ENCODE measurements at regions not wholly inside any gene's neighbourhood (a gene's known extent, or its start where the extent isn't known, plus 50 kb on each side); places are given as distances from the start of the nearest gene placed in this dataset.
A peak's percentile ranks its signal among the peaks of the same experiment; 100 is the strongest.

GRCh38 chrX:74251006-74251930 is 52.7 kb upstream of the ZCCHC13 start:
- no peak overlapping the region for H3K4me3 ChIP-seq
- no peaks in the 10 kb centered on the region for H3K27me3 ChIP-seq
- DNase-seq (ENCODE audit: low spot score) = no peak
- peaks cover 0 to 8% of the 10 kb centered on the region in 2 donors for H3K4me1 ChIP-seq
- no peak for TF ChIP-seq CTCF (IDR thresholded peaks at IDR 0.05)
- H3K9me3 ChIP-seq = no peaks in the 10 kb centered on the region
- peaks cover 6% of the 10 kb centered on the region for H3K36me3 ChIP-seq
- peak overlapping the region; percentile 33 to 41 for H3K27ac ChIP-seq

- Histone ChIP-seq H3K36me3 (peaks cover 6% of the 10 kb centered on the region), H3K9me3 (no peaks in the 10 kb centered on the region), H3K4me1 (peaks cover 0 to 8% of the 10 kb centered on the region in 2 donors), H3K27ac (peak overlapping the region in 1 of 2 donors; percentile 33), H3K27me3 (no peaks in the 10 kb centered on the region), H3K4me3 (no peak overlapping the region)
- no peak for DNase-seq (ENCODE audit: low spot score)
- TF ChIP-seq CTCF (IDR thresholded peaks at IDR 0.05) = no peak
Measured at GRCh38 chrX:74250574-74250973, 53.4 kb upstream of the ZCCHC13 start.

- TF ChIP-seq CTCF (IDR thresholded peaks at IDR 0.05) = no peak
- Histone ChIP-seq H3K4me3 (no peak overlapping the region), H3K27ac (peak overlapping the region; percentile 33 to 53), H3K4me1 (peaks cover 0 to 8% of the 10 kb centered on the region in 2 donors), H3K36me3 (peaks cover 2% of the 10 kb centered on the region), H3K9me3 (no peaks in the 10 kb centered on the region), H3K27me3 (no peaks in the 10 kb centered on the region)
- no peak for DNase-seq (ENCODE audit: low spot score)
Measured at GRCh38 chrX:74249963-74250362, 54.0 kb upstream of the ZCCHC13 start.

- H3K27ac ChIP-seq = peak overlapping the region in 1 of 2 donors; percentile 42
- H3K9me3 ChIP-seq = no peaks in the 10 kb centered on the region
- no peak for DNase-seq (ENCODE audit: low spot score)
- no peaks in the 10 kb centered on the region for H3K27me3 ChIP-seq
- no peak overlapping the region for H3K4me3 ChIP-seq
- peaks cover 0 to 8% of the 10 kb centered on the region in 2 donors for H3K4me1 ChIP-seq
- no peaks in the 10 kb centered on the region for H3K36me3 ChIP-seq
- TF ChIP-seq CTCF (IDR thresholded peaks at IDR 0.05) = no peak
Measured at GRCh38 chrX:74248889-74249288, 55.1 kb upstream of the ZCCHC13 start.

- no peak for TF ChIP-seq CTCF (IDR thresholded peaks at IDR 0.05)
- Histone ChIP-seq H3K27me3 (no peaks in the 10 kb centered on the region), H3K4me1 (peaks cover 0 to 11% of the 10 kb centered on the region in 2 donors), H3K9me3 (no peaks in the 10 kb centered on the region), H3K36me3 (no peaks in the 10 kb centered on the region), H3K4me3 (no peak overlapping the region), H3K27ac (no peak overlapping the region)
- DNase-seq (ENCODE audit: low spot score) = no peak
Measured at GRCh38 chrX:74246524-74246923, 57.5 kb upstream of the ZCCHC13 start.

All from right atrium auricular region (tissue), 2 donors.